Endothelial cell (in vitro differentiated cells): ENCODE measurements at regions not wholly inside any gene's neighbourhood (a gene's known extent, or its start where the extent isn't known, plus 50 kb on each side); places are given as distances from the start of the nearest gene placed in this dataset.

ENCODE experiments used
- DNase-seq: peaks from one replicate; pipeline ENCODE4 v3.0.0; 2021; ENCODE audit warnings: low spot score
- H3K27ac Mint-ChIP-seq: one replicate; pipeline ENCODE4 v1.8.0; 2021; ENCODE audit warnings: mixed read lengths, inconsistent platforms; ENCODE audit not compliant: unreplicated experiment
- H3K27me3 Mint-ChIP-seq: one replicate; pipeline ENCODE4 v1.8.0; 2021; ENCODE audit warnings: mild to moderate bottlenecking, moderate library complexity, mixed read lengths, inconsistent platforms; ENCODE audit not compliant: unreplicated experiment
- H3K36me3 Mint-ChIP-seq: one replicate; pipeline ENCODE4 v1.8.0; 2021; ENCODE audit warnings: mild to moderate bottlenecking, low read depth, mixed read lengths, inconsistent platforms; ENCODE audit not compliant: unreplicated experiment
- H3K4me1 Mint-ChIP-seq: one replicate; pipeline ENCODE4 v1.8.0; 2021; ENCODE audit warnings: mild to moderate bottlenecking, mixed read lengths, inconsistent platforms; ENCODE audit not compliant: unreplicated experiment
- H3K4me3 Mint-ChIP-seq: one replicate; pipeline ENCODE4 v1.8.0; 2021; ENCODE audit warnings: mild to moderate bottlenecking, mixed read lengths, inconsistent platforms; ENCODE audit not compliant: unreplicated experiment
- H3K9me3 Mint-ChIP-seq: one replicate; pipeline ENCODE4 v1.8.0; 2021; ENCODE audit warnings: mixed read lengths, inconsistent platforms; ENCODE audit not compliant: unreplicated experiment
- TF ChIP-seq, protein P1 (sequence below): fragments of 200-600 bp; sonication (generic); IDR thresholded peaks from one replicate; pipeline ENCODE4 v1.5.0; 2021; ENCODE audit warnings: antibody characterized with exemption; ENCODE audit not compliant: unreplicated experiment

DNA sequence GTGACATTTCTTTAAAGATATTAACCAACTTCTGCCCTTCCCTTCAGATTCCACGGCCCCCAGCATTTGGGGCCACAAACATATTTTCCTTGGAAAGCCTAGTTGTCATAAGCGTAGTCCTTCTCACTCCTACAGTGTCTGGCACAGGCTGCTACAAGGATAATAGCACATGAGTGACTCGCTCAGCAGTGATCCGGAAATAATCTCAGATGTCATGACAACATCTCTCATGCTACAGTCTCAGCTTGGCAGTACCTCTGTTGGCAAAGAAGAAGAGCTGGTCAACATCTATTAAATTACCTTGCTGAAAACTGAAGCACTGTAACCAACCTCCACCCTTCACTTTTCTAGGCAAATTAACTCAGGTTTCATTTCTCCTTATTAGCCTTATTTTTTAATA is 351.7 kb downstream of the RAD51AP2 start:
- no peak for DNase-seq
- H3K4me1 Mint-ChIP-seq, result no peaks in the 10 kb centered on the region
- H3K36me3 Mint-ChIP-seq, result no peaks in the 10 kb centered on the region
- no peak overlapping the region for H3K27ac Mint-ChIP-seq
- TF ChIP-seq, protein P1, sequence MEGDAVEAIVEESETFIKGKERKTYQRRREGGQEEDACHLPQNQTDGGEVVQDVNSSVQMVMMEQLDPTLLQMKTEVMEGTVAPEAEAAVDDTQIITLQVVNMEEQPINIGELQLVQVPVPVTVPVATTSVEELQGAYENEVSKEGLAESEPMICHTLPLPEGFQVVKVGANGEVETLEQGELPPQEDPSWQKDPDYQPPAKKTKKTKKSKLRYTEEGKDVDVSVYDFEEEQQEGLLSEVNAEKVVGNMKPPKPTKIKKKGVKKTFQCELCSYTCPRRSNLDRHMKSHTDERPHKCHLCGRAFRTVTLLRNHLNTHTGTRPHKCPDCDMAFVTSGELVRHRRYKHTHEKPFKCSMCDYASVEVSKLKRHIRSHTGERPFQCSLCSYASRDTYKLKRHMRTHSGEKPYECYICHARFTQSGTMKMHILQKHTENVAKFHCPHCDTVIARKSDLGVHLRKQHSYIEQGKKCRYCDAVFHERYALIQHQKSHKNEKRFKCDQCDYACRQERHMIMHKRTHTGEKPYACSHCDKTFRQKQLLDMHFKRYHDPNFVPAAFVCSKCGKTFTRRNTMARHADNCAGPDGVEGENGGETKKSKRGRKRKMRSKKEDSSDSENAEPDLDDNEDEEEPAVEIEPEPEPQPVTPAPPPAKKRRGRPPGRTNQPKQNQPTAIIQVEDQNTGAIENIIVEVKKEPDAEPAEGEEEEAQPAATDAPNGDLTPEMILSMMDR, result no peak
- no peaks in the 10 kb centered on the region for H3K9me3 Mint-ChIP-seq
- no peaks in the 10 kb centered on the region for H3K27me3 Mint-ChIP-seq
- no peak overlapping the region for H3K4me3 Mint-ChIP-seq

DNA sequence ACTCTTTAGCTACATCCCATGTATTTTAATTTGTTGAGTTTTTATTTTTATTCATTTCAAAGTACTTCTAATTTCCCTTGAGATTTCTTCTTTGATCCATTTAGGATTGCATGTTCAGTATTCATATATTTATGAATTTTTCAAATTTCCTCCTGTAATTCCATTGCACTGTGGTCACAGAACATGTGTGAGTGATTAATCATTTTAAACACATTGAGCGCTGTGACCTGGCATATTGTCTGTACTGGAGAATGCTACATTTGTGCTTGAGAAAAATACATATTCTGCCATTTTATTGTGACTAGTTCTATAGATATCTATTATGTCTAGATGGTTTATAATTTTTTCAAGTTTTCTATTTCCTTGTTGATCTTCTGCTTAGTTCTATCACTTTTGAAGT is 353.7 kb downstream of the RAD51AP2 start:
- no peaks in the 10 kb centered on the region for H3K4me1 Mint-ChIP-seq
- no peaks in the 10 kb centered on the region for H3K36me3 Mint-ChIP-seq
- DNase-seq, result no peak
- H3K27ac Mint-ChIP-seq, result no peak overlapping the region
- TF ChIP-seq, protein P1, result no peak
- H3K9me3 Mint-ChIP-seq, result no peaks in the 10 kb centered on the region
- no peak overlapping the region for H3K4me3 Mint-ChIP-seq
- H3K27me3 Mint-ChIP-seq, result no peaks in the 10 kb centered on the region

DNA sequence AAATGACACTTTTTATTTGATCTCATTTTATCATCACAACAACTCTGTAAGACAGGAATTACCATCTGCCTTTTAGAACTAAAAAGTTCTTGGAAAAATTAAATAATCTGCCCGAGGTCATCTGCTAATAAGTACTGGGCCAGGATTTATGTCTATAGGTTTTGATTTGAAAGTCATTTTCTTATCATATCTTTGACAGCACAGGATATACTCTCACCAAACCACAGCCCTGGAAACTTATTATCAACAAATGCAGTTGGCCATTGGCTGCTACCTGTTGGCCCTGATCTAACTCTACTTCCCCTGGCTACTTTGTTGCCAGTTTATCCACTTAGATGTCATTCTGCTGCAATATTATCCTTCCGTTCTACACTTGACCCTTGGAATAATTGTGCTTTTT is 354.6 kb downstream of the RAD51AP2 start:
- DNase-seq, result no peak
- TF ChIP-seq, protein P1, result no peak
- Mint-ChIP-seq H3K36me3 (no peaks in the 10 kb centered on the region), H3K9me3 (no peaks in the 10 kb centered on the region), H3K4me3 (no peak overlapping the region), H3K27me3 (no peaks in the 10 kb centered on the region), H3K4me1 (no peaks in the 10 kb centered on the region), H3K27ac (no peak overlapping the region)

DNA sequence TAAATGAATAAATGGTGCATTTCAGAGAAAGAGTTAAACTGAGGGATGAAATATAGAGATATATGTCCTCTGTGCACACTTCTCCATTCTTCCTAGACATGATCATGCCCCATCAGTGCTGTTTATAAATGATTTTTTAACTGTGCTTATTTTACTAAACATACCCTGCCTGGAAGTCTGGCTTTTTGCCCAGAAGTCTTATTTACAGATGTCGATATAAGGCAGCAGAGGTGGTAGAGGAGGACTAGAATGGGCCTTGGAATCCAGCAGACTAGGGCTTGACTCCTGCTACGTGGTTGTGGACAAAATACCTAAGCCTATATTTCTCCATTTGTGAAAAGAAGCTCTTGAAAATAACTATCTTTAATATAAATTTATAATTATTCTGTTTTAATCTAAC is 355.5 kb downstream of the RAD51AP2 start:
- Mint-ChIP-seq H3K4me3 (no peak overlapping the region), H3K27ac (no peak overlapping the region), H3K9me3 (no peaks in the 10 kb centered on the region), H3K4me1 (no peaks in the 10 kb centered on the region), H3K36me3 (no peaks in the 10 kb centered on the region), H3K27me3 (no peaks in the 10 kb centered on the region)
- TF ChIP-seq, protein P1, result no peak
- no peak for DNase-seq

DNA sequence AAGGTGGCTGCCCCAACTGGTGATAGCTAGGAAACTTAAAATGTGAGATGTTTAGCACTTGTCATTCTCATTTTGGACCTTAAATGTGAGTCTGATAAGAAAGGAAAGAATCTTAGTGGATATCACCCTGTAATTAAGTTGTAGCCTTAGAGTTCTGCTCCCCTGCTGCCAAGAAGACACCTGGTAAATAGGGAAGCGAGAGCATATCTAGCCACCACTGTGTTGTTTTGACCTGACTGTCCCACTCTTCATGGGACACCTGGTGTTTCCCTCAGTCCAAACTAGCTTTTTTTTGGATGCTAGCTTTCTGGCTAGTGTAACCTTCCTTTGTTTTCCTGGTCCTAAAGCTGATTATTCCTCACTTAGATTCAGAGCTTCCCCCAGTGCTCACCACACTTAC is 357.6 kb downstream of the RAD51AP2 start:
- Mint-ChIP-seq H3K27ac (no peak overlapping the region), H3K36me3 (no peaks in the 10 kb centered on the region), H3K27me3 (no peaks in the 10 kb centered on the region), H3K4me1 (peaks cover 5% of the 10 kb centered on the region), H3K9me3 (no peaks in the 10 kb centered on the region), H3K4me3 (no peak overlapping the region)
- no peak for DNase-seq
- TF ChIP-seq, protein P1, result no peak
